HG03175 (cell line): ENCODE measurements at regions not wholly inside any gene's neighbourhood (a gene's known extent, or its start where the extent isn't known, plus 50 kb on each side); places are given as distances from the start of the nearest gene placed in this dataset.
A peak's percentile ranks its signal among the peaks of the same experiment; 100 is the strongest.
"Not testable (repeated sequence)": the region's sequence is repeated elsewhere in the genome, so short reads cannot be mapped to it uniquely, and the experiment has no call there.

Experiments
- ATAC-seq: cut with Tn5 transposase; IDR thresholded peaks from one replicate; pipeline ENCODE4 v1.9.1; 2021; ENCODE audit warnings: mild to moderate bottlenecking, moderate library complexity; ENCODE audit not compliant: unreplicated experiment

DNA sequence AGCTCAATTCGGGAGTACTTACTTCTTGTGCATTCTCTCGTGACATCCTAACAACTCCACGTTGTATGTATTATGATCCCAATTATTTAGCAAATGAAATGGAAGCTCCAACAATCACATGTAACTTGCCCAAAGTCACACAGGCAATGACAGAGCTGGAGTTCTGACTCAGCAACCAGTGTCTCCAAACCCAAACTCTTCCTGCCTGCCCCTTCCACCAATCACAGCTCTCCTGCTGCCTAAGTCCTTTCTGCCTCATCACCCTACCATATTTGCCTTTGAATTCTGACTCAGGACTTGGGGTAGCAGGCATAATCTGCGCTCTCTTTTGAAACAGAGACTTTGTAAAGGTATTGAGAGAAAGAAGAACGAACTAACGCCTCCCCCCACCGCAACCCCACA, 245.2 kb upstream of the MAF start:
- no peak for ATAC-seq

DNA sequence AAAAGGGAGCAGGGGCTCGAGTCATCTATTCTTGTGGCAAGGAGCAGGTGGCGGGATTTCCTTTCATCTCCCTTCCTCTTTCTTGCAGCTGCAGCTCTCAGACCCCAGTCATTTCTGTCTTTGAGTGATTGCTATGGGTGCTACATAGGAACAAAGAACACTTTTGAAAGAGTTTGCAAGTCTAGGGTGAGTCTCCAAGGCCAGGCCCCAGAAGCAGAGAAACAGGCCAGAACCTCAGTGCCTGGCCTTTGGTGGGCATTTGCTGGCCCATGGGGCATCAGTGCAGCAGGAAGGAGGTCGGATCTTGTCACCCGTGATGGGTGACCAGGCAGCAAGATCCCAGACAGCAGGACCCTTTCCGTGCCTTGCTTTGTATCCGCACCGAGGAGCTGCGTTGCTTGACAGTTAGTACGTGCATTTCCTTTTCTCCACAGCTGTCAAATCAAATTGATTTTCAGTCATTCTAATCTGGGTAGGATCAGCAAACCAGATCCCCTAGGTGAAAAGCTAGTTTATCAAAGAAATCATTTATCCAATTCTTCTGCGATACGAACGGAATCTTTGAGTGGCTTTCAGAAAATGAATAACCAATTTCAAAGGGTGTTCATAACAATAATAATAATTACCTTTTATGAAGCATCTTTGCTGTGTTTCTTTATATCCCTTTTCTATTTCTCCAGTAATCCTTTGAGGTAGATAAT, 244.6 kb upstream of the MAF start:
- ATAC-seq: peak; percentile 72

DNA sequence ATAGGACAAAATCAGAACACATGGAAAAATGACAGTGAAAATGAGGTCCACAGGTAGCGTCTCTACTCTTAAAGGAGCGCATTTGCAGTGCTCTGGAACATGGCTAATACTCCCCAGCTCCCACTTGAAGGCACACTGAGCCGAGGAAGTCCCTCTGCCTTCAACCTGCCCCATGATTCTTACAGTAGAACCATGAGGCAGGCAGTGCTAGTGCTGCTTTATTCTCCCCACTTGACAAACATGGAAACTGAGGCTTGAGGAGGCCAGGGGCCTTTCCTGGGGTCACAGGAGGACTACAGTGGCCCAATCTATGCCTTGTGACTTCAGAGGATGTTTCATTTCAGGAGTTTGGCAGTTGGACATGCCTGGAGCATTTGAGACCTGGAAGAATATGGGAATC, 244.1 kb upstream of the MAF start:
- no peak for ATAC-seq

DNA sequence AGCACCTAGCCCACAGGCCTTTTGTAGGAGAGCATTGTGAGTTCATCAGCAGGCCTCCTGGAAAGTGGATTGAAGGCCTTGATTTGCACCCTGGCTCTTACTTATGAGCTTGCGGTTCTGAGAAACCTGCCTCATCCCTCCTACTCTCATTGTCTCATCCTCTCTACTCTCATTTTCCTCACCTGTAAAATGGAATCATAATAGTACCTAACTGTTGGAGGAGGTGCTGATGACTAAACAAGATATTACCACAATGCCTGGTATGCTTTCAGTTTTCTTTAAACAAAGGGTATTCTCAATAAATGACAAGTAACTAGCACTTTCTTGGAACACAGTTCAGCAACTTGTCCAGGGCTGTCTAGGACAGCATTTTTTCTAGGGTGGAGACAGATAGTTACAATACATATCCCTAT, 243.1 kb upstream of the MAF start:
- no peak for ATAC-seq

DNA sequence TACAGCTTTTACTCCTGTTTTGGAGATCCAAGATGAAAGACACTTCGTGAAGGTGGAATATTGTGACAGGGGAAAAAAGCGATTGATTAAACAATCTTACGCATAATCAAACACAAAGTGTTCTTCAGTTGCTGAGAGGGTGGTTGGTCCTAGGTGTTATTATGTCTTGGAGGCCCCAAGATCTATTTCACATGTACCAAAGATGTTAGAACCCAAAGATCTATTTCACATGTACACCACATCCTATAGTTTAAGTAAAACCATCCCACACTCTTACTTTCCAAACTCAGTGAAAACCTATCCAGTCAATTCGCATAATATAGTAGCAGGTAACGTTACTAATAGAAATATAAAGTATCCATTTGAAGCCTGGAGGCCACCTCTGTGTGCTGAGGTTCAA, 242.6 kb upstream of the MAF start:
- ATAC-seq: no peak

DNA sequence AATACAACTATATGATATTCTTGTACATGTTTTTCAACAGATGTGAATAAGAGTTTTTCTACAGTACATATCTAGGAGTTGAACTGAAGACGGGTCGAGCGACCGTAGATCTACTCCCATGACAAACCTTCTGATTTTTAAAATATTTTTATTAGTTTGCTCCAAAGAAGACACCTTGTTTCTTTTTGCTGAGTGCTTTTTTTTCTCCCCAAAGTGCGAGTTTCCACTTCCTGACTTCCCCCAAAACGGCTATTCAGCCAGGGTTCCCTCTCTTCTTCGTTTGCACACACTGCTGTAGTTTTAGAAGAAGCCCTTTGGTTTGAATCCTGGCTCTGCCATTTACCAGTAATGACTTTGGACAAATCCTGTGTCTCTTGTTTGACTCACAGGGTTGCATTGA, 241.7 kb upstream of the MAF start:
- no peak for ATAC-seq

DNA sequence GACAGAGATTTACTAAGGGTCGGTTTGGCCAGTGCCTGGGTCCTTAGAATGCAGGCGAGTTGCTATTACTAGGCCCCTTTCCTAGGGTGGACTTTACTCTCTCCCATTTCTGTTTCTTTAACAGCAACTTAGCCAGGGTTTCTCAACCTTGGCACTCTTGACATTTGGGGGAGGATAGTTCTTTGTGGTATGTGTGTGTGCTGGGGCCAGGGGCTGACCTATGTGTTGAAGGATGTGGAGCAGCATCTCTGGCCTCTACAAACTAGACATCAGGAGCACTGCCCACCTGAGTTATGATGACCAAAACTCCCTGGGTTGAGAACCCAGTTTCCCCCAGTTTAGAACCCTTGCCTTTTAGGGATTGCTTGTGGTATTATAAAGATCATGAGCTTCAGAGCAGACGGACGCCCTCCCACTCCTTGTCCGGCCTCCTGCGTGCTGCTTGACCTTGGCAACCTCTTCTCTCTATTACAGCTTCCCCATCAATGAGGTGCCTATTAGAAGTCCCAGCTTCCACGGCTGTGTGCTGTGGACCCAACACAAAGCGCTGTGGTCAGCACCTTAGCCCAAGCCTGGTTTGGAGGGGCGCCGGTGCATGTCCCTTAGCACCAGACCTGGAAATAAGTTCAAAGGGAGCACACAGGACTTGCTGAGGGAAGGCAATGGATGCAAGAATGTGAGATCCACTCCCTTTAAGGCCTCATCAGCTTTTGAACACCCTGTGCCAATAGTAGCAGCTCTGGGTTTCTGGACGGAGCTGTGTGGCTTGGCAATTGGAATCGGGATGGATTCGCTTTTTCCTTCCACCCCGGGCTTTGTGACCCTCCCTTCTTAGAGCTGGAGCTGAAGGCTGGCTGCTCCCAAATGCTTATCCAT, 239.2 kb upstream of the MAF start:
- no peak for ATAC-seq

DNA sequence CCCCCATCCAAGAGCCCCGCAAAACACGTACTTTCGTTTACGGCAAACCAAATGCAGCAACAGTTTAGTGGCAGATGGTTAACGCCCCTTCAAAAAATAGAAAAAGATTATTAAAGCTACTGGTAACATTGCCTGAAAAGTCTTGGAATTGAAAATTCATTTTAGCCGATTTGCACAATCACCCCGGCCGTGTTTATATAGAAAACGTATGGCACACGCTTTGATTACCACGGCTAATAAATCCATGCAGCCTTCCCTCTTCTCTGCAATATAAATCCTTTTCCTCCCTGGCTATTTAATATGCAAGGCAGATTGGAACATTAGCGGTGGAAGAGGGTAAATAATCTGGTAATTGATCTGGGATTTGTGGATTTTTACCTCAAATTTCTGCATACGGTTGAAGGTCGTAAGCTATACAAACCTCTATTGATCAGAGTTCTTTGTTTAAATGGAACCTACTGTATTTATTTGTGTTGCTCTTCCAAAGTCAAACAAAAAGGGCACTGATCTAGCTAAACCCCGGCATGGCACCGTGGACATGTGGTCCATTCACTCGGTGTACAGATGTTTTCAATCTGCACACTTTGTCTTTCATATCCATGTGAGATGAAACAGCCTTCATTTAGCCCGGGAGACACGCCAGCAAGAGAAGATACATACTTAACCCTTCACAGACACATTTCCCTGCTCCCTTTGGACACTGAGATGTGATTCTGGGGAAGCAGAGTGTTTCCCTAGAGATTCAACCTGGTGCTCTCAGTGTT, 238.1 kb upstream of the MAF start:
- no peak for ATAC-seq

DNA sequence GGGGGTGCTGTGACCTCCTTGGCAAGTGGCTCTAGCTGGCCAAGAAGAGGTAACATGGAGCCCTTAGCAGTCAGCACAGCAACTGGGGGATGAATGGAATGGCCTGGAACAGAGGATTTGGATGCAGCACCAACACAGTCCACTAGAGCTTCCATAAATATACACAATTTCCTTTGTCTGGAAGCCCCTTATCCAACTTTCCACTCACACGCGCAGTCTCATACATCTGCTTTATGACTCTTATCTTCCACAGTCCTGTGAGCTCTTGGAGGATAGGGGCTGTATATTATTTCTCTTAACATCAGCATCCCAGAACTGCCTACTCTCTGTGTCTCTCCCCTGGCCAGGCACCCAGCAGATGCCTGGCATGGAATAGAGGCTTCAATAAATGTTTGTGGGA, 235.6 kb upstream of the MAF start:
- ATAC-seq: no peak

DNA sequence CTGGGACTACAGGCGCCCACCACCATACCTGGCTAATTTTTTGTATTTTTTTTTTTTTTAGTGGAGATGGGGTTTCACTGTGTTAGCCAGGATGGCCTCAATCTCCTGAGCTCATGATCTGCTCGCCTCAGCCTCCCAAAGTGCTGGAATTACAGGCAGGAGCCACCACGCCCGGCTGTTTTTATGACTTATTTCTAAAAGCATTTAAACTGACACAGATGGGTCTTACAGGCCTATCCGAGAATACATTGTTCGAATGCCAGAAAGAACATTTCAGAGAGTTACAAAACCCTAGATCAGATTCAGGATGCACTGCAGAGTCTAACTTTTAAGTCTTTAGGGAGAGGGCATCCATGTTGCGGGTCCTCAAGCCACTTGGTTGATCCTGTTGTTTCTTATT, 234.7 kb upstream of the MAF start:
- no peak for ATAC-seq

DNA sequence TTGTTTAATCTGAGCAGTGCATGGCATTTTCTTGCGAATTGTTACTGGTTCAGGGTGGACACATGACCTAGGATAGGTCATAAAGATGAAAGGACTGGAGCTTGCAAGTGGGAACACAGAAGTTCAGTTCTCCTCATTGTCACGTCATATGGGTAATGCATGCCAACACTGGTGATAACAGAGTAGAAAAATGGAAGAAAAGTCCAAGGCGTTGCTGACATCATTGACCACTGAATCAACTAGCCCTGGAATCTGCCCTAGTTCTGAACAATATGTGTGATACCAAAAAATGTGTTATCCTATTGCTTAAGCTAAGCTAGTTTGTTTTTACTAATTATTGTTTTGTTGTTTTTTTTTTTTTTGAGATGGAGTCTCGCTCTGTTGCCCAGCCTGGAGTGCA, 234.2 kb upstream of the MAF start:
- no peak for ATAC-seq

DNA sequence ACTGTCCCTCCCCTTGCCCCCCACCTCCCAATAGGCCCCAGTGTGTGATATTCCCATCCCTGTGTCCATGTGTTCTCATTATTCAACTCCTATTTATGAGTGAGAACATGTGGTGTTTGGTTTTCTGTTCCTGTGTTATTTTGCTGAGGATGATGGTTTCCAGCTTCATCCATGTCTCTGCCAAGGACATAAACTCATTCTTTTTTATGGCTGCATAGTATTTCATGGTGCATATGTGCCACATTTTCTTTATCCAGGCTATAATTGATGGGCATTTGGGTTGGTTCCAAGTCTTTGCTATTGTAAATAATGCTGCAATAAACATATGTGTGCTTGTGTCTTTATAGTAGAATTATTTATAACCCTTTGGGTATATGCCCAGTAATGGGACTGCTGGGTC, 233.5 kb upstream of the MAF start:
- ATAC-seq: not testable (repeated sequence)

DNA sequence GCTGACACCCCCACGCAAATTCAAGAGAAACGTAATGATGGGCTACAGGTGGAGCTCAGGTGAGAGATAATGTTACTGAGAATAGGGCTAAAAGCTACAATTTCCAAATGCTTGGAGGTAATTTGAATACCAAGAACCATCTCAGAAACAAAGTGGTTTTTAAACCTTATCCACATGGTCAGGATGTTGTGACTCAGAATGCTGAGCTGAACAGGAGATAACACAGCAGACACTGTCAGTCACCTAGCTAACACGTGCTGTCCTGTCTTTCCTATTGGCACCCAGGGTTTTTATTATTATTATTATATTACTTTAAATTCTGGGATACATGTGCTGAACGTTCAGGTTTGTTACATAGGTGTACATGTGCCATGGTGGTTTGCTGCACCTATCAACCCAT, 233.0 kb upstream of the MAF start:
- ATAC-seq: no peak

DNA sequence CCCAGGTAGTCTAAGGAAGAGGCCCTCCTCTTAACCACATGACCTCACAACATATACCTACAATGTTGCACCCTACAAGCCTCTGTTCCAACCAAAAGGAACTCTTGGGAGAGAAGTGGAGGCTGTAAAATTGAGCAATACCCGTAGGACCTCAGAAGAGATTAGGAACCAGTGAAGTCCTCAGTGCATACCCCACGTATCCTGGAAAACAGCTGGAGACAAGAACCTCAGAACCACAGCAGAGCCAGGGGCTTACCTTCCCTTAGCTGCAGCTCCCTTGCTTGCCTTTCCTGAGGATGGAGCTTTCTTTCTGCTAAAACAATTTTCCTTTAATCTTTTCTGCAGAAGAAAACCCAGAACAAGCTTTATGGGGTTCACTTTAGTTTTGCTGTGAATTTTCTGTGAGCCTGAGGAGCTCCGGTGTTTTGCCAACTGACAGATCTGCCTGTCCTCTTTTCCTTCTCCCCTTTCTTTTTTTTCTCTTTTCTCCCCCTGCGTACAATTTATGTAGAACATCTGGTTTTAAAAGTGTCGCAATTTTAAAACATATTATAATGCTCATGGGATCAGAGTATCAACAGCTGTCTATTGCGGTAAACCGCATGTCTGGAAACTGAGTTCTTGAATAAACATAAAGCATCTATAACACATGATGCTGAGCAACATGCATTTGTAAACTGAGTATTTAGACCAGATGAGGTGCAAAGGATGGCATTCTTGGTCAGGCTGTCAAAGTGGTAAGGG, 226.4 kb upstream of the MAF start:
- no peak for ATAC-seq

DNA sequence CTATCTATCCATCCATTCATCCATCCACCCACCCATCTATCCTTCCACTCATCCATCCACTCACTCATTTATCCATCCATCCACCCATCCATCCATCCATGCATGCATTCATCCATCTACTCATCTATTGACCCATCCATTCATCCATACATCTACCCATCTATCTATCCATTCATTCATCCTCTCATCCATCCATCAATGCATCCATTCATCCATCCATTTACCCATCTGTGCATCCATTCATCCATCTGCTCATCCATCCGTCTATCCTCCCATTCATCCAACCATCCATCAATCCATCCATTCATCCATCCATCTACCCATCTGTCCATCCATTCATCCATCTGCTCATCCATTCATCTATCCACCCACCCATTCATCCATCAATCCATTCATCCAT, 224.5 kb upstream of the MAF start:
- no peak for ATAC-seq

DNA sequence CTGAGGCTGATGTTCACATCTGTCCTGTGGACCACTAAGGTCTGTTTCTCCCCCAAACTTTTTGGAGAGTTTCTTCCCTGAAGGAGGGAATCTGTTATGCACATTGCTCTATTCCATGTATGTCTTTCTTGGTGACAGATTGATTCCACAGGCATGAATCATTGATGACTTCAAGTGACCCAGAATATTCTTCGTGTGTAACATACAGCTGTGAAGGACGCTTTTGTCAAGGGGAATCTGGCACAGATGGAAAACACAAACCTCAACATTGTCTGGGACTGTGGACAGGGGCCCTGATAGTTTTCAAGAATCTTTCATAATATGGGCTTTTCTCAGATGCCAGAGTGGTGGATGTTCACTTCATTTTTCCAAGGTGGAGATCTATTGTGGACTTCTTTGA, 223.1 kb upstream of the MAF start:
- ATAC-seq: no peak

DNA sequence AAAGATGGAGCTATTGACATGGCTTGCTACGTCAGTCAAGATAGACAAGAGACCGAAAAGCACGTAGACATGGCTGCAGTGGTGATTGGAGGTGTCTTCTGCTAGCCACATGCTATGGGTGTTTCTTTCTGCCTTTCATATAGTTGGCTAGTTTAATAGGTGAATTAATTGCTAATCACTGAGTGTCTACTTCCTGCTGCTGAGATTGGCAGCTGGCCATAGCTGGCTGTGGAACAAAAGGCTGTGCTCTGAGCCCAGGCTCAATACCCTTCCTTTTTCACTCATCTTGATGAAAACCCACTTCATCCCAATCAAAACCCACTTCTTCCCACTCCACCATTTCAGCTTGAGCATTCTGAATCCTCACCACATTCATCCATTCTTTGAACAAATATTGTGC, 221.4 kb upstream of the MAF start:
- no peak for ATAC-seq

DNA sequence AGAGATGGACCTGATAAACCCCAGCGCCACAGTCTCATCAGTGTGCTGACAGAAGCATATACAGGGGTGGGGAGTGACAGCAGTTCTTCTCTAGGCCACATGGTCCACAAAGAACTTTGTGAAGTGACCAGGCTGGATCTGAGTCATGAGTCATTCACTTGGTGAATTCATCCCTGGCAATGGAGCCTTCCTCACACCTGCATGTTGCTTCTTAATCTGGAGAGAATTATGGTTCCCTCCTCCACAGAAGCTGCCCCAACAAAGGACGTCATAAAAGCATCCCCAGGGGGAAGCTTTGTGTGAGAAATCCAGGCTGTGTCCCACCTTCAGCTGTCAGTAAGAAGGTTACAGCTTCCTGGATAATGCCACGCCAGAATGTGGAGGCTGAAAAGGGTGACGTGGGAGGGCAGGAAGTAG, 215.6 kb upstream of the MAF start:
- ATAC-seq: no peak

DNA sequence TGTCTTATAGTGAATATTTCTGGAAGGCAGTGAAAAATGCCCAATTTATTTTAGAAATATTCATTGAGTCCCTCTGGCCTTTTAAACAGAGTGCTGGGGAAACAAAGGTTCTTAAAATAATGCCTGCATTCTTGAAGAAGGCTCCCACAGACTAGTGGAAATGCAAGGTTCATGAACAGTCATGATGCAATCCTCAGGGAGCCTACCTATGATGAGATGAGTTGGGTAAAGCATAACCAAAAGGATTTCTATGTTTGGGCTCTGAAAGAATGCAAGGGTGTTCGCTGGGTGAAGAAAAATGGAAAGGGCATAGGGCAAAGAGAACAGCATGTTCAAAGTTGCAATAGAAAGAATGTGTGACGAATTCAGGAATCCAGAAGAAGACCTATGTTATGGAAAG, 214.5 kb upstream of the MAF start:
- ATAC-seq: no peak

DNA sequence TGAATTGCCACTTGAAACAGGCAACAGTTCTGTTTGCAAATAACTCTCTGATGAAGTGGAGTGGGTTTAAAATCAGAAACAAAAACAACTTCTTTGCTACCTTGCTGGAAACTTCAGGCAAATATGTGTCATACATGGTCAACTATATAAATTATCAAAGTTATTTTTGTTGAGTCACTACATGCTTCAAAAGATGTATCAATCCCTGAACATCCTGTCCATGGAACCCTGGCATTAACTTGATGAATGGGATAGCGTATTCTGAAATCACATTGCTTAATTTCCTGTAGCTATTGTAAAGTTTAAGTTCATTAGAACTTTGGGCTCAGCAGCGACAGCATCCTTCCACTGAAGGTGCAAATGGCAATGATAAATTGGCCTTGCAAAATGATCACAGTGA, 213.6 kb upstream of the MAF start:
- no peak for ATAC-seq

DNA sequence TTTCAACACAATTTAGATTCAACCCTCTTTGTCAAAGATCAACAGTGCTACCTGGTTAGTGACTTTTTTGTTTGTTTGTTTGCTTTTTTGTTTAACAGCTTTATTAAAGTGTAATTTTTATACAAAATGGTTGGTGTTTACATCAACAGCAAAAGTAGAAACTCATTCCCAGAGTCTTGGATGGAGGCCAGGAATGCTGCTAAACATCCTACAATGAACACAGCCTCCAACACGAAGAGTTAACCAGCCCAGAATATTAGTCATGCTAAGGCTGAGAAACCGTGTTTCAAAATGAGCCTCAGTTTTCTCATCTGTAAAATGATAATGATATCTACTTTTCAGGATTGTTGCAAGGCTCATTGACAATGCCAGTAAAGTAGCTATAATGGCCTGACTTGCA, 211.0 kb upstream of the MAF start:
- ATAC-seq: no peak
